ENCODE measurements at regions not wholly inside any gene's neighbourhood (a gene's known extent, or its start where the extent isn't known, plus 50 kb on each side); places are given as distances from the start of the nearest gene placed in this dataset.

GRCh38 chr1:60762176-60762575 is 320.2 kb upstream of the NFIA start:
- TF ChIP-seq EP300 (IDR thresholded peaks at IDR 0.05; ENCODE audit: borderline replicate concordance in 1 of 2, low read depth in 2 of 2, low read length in 2 of 2) (no peak), CTCF (IDR thresholded peaks at IDR 0.05; ENCODE audit: control extremely low read depth in 1 of 3, insufficient read depth in 1 of 3, low read depth in 1 of 3, low read length in 3 of 3) (no peak), ATF3 (IDR thresholded peaks at IDR 0.05; ENCODE audit: insufficient read depth, low read depth, low read length) (no peak), TEAD4 (IDR thresholded peaks at IDR 0.05; ENCODE audit: low read depth, low read length) (no peak), FOSL1 (IDR thresholded peaks at IDR 0.05; ENCODE audit: insufficient read depth, low read depth, low read length) (no peak), SP1 (IDR thresholded peaks at IDR 0.05; ENCODE audit: low read depth, low read length) (no peak), POLR2AphosphoS5 (IDR thresholded peaks at IDR 0.05; ENCODE audit: low read depth, low read length) (no peak), NRF1 (IDR thresholded peaks at IDR 0.05; ENCODE audit: low read depth, low read length) (no peak)
- TF ChIP-seq, protein P1, sequence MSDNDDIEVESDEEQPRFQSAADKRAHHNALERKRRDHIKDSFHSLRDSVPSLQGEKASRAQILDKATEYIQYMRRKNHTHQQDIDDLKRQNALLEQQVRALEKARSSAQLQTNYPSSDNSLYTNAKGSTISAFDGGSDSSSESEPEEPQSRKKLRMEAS (IDR thresholded peaks at IDR 0.05), result no peak
